SU-DHL-6 (cell line): ENCODE measurements at regions not wholly inside any gene's neighbourhood (a gene's known extent, or its start where the extent isn't known, plus 50 kb on each side); places are given as distances from the start of the nearest gene placed in this dataset.

Source experiments
- H2AFZ ChIP-seq: fragments of 200-600 bp; sonication (generic); 2 replicates; pipeline ENCODE4 v1.6.1; 2014; ENCODE audit warnings: low read depth, mild to moderate bottlenecking, moderate library complexity, mixed read lengths, antibody characterized with exemption, low read length; ENCODE audit not compliant: severe bottlenecking
- H3F3A ChIP-seq: fragments of 200-600 bp; shearing (Covaris generic); 2 replicates; pipeline ENCODE4 v1.6.0; 2016; ENCODE audit warnings: antibody characterized with exemption, mild to moderate bottlenecking; ENCODE audit not compliant: insufficient read depth
- H3K27ac ChIP-seq: fragments of 200-600 bp; sonication (generic); 2 replicates; pipeline ENCODE4 v1.5.1; 2016; ENCODE audit warnings: low read depth, mild to moderate bottlenecking, low read length, moderate library complexity, mixed read lengths
- H3K27me3 ChIP-seq: fragments of 200-600 bp; sonication (generic), shearing (Covaris generic); 2 replicates; pipeline ENCODE4 v1.6.0; 2014; ENCODE audit warnings: mild to moderate bottlenecking, low read length
- H3K36me3 ChIP-seq: fragments of 200-600 bp; sonication (generic); 2 replicates; pipeline ENCODE4 v1.6.1; 2014; ENCODE audit warnings: mild to moderate bottlenecking, low read length, mixed read lengths
- H3K4me2 ChIP-seq: fragments of 300-600, 200-600 bp; shearing (Covaris generic), sonication (generic); 2 replicates; pipeline ENCODE4 v1.6.0; 2014; ENCODE audit warnings: low read length, low read depth, mild to moderate bottlenecking; ENCODE audit not compliant: poor library complexity, severe bottlenecking
- H3K4me3 ChIP-seq: fragments of 200-600 bp; sonication (generic); 2 replicates; pipeline ENCODE4 v1.5.1; 2014; ENCODE audit warnings: antibody characterized with exemption, low read length, mild to moderate bottlenecking, mixed read lengths; ENCODE audit not compliant: insufficient read depth, poor library complexity, severe bottlenecking
- H3K79me2 ChIP-seq: fragments of 200-600 bp; sonication (generic); 2 replicates; pipeline ENCODE4 v1.6.1; 2014; ENCODE audit warnings: mild to moderate bottlenecking, low read length, moderate library complexity; ENCODE audit not compliant: insufficient read depth
- H3K9ac ChIP-seq: fragments of 200-600 bp; sonication (generic); 2 replicates; pipeline ENCODE4 v1.7.0; 2014; ENCODE audit warnings: mild to moderate bottlenecking, low read length
- H3K9me2 ChIP-seq: fragments of 200-600 bp; sonication (generic); replicated peaks from 2 replicates; pipeline ENCODE4 v1.6.1; 2014; ENCODE audit warnings: low read length; ENCODE audit not compliant: insufficient read depth
- H3K9me3 ChIP-seq: fragments of 200-600 bp; sonication (generic); 2 replicates; pipeline ENCODE4 v1.6.1; 2014; ENCODE audit warnings: low read length, mixed read lengths; ENCODE audit not compliant: insufficient read depth
- H4K20me1 ChIP-seq: fragments of 200-600 bp; sonication (generic); 2 replicates; pipeline ENCODE4 v1.6.1; 2014; ENCODE audit warnings: low read depth, mild to moderate bottlenecking, antibody characterized with exemption, low read length, moderate library complexity, mixed read lengths
- CTCF ChIP-seq: fragments of 200-600 bp; sonication (generic); IDR thresholded peaks from one replicate; pipeline ENCODE4 v1.5.1; 2017; ENCODE audit warnings: antibody characterized with exemption, mild to moderate bottlenecking, low read length, moderate library complexity; ENCODE audit not compliant: insufficient read depth, poor library complexity, severe bottlenecking
- EZH2phosphoT487 ChIP-seq: fragments of 200-600 bp; sonication (generic), shearing (Covaris generic); conservative IDR thresholded peaks from 2 replicates; pipeline ENCODE4 v1.6.1; 2018; ENCODE audit warnings: mild to moderate bottlenecking, antibody characterized with exemption, low read length, moderate library complexity, mixed read lengths

GRCh38 chr12:87509237-87509820 is 519.9 kb downstream of the C12orf50 start:
- Histone ChIP-seq H3K9ac (no peak overlapping the region), H3K4me2 (no peak overlapping the region), H4K20me1 (no peaks in the 10 kb centered on the region), H3K9me3 (no peaks in the 10 kb centered on the region), H2AFZ (no peak overlapping the region), H3F3A (no peaks in the 10 kb centered on the region), H3K27me3 (no peaks in the 10 kb centered on the region), H3K4me3 (no peak overlapping the region), H3K27ac (no peak overlapping the region), H3K79me2 (no peaks in the 10 kb centered on the region), H3K9me2 (no peaks in the 10 kb centered on the region), H3K36me3 (no peaks in the 10 kb centered on the region)
- TF ChIP-seq CTCF, result no peak
- no peak for TF ChIP-seq EZH2phosphoT487

- Histone ChIP-seq H3K4me3 (no peak overlapping the region), H4K20me1 (no peaks in the 10 kb centered on the region), H3F3A (no peaks in the 10 kb centered on the region), H3K27ac (no peak overlapping the region), H2AFZ (no peak overlapping the region), H3K9ac (no peak overlapping the region), H3K36me3 (no peaks in the 10 kb centered on the region), H3K27me3 (no peaks in the 10 kb centered on the region), H3K79me2 (no peaks in the 10 kb centered on the region), H3K4me2 (no peak overlapping the region), H3K9me2 (0 out of 2 replicates have a peak, but pooled peaks cover 3% of the 10 kb centered on the region), H3K9me3 (no peaks in the 10 kb centered on the region)
- TF ChIP-seq EZH2phosphoT487 (no peak), CTCF (no peak)
Observed at GRCh38 chr12:87491598-87491997, 537.6 kb downstream of the C12orf50 start.

GRCh38 chr12:87491089-87491488 is 538.1 kb downstream of the C12orf50 start:
- Histone ChIP-seq H3K9ac (no peak overlapping the region), H3K79me2 (no peaks in the 10 kb centered on the region), H3K27ac (no peak overlapping the region), H3K27me3 (no peaks in the 10 kb centered on the region), H3K4me3 (no peak overlapping the region), H3K36me3 (no peaks in the 10 kb centered on the region), H3K9me2 (0 out of 2 replicates have a peak, but pooled peaks cover 3% of the 10 kb centered on the region), H2AFZ (no peak overlapping the region), H3F3A (no peaks in the 10 kb centered on the region), H4K20me1 (no peaks in the 10 kb centered on the region), H3K9me3 (no peaks in the 10 kb centered on the region), H3K4me2 (no peak overlapping the region)
- TF ChIP-seq EZH2phosphoT487, result no peak
- TF ChIP-seq CTCF, result no peak
